NCI-H1930 (cell line): ENCODE measurements at regions not wholly inside any gene's neighbourhood (a gene's known extent, or its start where the extent isn't known, plus 50 kb on each side); places are given as distances from the start of the nearest gene placed in this dataset.
"Not testable (repeated sequence)": the region's sequence is repeated elsewhere in the genome, so short reads cannot be mapped to it uniquely, and the experiment has no call there.

Experiments used
- DNase-seq, 2 experiments: peaks; one replicate each; lab custom pipeline; 2025; lab: John Stamatoyannopoulos, UW

- no peak for DNase-seq
Measured at GRCh38 chr14:59116984-59117415, 71.5 kb upstream of the DAAM1 start.

DNA sequence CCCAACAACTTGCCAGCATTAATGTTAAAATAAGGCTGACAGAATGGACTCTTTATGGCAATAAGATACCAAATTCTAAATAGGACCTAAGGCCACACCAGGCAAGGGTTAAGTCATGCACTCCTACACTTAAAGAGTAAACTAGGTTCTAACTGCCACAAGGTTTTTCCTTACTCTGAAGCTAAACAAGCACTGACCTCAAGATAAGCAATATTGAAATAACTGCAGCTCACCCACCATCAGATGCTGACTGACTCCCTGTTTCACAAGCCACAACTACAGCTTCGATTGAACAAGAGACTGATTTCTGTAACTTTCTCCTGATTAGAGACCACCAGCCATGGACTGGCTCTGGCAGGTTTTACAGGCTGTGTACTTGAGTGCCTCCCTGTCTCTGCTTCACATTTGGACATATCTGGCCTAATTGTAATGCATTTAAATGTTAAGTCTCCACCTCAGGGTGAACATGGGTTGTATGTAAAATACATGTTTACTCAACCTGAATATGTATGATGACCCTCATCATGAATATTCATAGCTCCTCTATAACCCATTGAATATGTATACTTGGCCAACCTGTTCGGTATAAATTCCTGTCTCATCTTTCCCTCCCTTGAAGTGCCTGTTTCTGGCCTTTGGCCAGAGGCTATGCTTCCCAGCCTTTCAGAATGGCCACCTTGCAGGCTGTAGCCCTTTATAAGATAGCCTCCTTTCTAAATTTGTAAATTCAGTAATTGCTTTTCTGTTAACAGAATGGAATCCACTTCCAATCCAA lies 70.5 kb upstream of the DAAM1 start:
- no peak for DNase-seq

- no peak for DNase-seq
Measured at GRCh38 chr14:59120921-59121320, 67.5 kb upstream of the DAAM1 start.

GRCh38 chr14:59123531-59123930 lies 64.9 kb upstream of the DAAM1 start:
- no peak for DNase-seq

GRCh38 chr14:59123975-59124374 lies 64.5 kb upstream of the DAAM1 start:
- DNase-seq = no peak

GRCh38 chr14:59125156-59125555 lies 63.3 kb upstream of the DAAM1 start:
- no peak for DNase-seq

GRCh38 chr14:59126714-59127436 lies 61.6 kb upstream of the DAAM1 start:
- DNase-seq = peak; percentile 34 to 49

- DNase-seq = no peak
Measured at GRCh38 chr14:59127437-59127732, 61.1 kb upstream of the DAAM1 start.

DNA sequence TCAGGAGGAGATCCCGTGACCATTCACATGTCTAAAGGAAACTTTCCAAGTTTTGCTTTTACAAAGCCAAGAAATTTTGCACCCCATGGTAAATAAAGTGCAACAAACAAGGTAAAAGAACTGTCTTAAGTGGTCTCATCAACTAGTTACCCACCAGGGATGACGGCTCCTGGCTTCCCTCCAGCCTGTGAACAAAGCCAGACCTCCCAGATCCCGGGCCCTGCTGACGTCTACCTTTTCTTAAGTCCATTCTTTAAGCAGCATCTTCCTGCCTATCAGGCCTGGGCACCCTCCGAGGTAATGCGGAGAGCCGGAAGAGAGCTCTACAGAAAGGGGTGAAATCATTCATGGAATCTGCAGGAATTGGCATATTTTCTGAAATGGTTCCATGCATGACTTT lies 58.0 kb upstream of the DAAM1 start:
- no peak for DNase-seq

- DNase-seq = no peak
Measured at GRCh38 chr14:59131938-59132795, 56.3 kb upstream of the DAAM1 start.

DNA sequence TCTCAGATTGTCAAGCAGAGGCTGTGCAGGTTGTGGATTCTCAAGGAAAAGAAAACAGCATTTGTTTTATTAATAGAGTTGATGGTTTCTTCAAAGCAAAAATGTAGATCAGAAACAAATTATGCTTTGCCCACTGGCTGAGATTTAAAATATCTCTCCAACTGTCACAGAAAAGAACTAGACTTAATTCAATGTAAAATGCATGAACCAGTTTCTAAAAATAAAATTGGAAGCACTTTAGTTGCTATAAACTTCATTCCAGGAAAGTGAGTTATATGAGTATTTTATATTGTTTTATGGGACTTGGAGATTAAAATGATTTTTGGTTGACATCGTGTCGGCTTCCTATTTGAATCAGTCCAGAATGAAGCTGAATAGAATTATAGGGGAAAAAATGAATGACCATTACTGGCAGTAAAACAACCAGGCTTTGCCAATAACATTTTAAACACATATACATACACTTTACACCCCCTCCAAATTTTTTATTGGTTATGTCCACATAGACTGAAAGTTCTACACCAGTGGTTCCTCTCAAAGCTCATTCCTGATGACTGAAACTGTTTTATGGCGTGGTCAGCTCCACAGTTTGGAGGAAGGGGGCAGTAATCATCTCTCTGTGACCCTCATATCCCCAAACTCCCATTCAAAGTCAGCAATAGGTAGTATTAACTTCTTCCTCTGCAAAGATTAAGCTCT lies 55.5 kb upstream of the DAAM1 start:
- DNase-seq = no peak

- no peak for DNase-seq
Measured at GRCh38 chr14:59133709-59134108, 54.8 kb upstream of the DAAM1 start.

- no peak for DNase-seq
Measured at GRCh38 chr14:59134307-59134706, 54.2 kb upstream of the DAAM1 start.

DNA sequence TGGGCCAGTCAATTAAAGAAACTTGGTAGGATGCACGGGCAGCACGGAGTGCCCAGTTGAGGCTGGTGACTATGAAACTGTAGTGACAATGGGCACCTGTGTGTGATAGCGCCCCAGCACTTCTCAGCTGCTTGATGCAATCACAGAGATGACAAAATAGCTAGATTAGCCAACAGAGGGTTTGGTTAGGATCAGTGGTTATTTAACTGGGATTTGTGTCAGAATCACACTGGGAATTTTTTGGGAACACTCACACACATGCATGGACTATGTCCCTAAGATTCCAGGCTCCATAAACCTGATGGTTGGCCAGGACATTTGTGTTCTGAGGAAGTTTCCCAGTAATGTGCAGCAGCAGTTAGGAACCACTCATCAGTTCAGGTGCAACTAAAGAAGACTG lies 51.2 kb upstream of the DAAM1 start:
- no peak for DNase-seq

- DNase-seq = not testable (repeated sequence)
Measured at GRCh38 chr14:59138576-59138975, 49.9 kb upstream of the DAAM1 start.
